ENCODE measurements at regions not wholly inside any gene's neighbourhood (a gene's known extent, or its start where the extent isn't known, plus 50 kb on each side); places are given as distances from the start of the nearest gene placed in this dataset.

DNA sequence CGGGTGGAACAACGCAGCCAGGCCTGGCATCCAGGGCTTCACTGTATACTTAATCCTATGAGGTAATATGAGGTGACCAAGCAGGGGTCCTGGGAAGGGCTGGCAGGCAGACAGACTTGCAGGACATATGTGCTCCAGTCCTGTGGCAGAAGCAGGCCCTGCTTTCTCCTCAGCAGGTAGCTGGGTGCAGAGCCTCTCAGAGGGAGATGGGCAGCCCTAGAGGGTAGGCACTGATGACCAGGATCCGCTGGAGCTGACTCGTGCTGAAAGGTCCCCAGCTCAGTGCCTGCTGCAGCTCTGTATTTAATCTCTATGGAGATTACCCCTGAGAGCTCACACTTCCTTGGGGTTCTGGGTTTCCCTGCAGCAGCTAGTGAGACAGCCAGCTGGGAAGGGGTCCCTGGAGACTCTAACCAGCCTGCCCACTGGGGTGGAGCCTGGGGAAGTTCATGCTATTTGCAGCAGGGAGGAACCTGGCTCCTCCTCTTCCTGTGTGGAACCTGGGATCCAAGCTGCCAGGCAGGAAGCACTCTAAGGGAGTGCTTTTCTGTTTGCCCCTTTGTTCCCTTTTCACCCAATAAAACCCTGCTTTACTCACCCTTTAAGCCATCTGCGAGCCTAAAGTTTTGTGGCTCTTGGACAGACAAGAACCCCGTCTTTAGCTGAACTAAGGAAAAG is 339.2 kb downstream of the DCAF12L2 start:
- Mint-ChIP-seq H3K9me3 (no peaks in the 10 kb centered on the region), H3K4me3 (no peak overlapping the region), H3K27me3 (no peaks in the 10 kb centered on the region), H3K36me3 (ENCODE audit: low read depth) (no peaks in the 10 kb centered on the region), H3K4me1 (no peaks in the 10 kb centered on the region), H3K27ac (no peak overlapping the region)
- CTCF ChIA-PET = interaction anchor here (0.6 kb wide), 1 partner anchor 695 kb away, joined by 3 read pairs; no protein-coding TSS in a partner anchor
- POLR2A ChIA-PET = no interaction called here
- no peak for DNase-seq

DNA sequence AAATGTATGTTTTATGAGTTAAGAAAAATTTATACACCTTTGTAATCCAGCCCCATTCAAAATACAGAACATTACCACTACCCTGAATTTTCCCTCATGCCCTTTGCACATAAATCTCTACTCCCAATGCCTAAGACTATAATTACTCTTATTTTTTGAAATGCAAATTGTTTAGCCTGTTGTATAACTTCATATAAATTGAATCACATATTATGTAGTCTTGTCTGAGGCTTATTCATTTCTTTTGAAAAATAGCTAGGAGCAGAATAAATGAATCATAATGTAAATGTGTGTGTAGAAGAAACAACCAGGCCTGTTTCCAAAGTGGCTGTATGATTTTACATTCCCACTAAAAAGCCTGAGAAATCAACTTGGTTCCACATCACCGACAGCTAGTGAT is 319.8 kb downstream of the DCAF12L2 start:
- H3K4me3 Mint-ChIP-seq = no peak overlapping the region
- CTCF ChIA-PET = no interaction called here
- H3K27me3 Mint-ChIP-seq = no peaks in the 10 kb centered on the region
- H3K27ac Mint-ChIP-seq = no peak overlapping the region
- no peaks in the 10 kb centered on the region for H3K9me3 Mint-ChIP-seq
- H3K4me1 Mint-ChIP-seq = no peaks in the 10 kb centered on the region
- H3K36me3 Mint-ChIP-seq (ENCODE audit: low read depth) = no peaks in the 10 kb centered on the region
- no peak for DNase-seq
- POLR2A ChIA-PET = no interaction called here

DNA sequence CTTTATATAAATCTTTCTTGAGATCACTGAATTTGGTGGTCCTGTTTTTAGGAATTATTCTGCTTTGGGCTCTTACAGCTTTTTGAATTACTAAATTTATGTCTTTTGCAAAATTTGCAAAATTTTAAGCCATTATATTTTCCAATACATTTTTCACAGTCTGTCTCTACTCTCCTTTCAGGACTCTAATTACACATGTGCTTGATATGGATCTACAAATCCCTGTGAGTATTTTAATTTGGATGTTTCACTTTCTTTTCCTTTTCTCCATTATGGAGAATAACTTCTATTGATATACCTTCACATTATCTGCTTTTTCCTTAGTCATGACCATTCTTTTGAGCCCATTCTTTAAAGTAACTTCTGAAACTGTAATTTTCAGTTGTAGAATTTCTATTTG is 315.4 kb downstream of the DCAF12L2 start:
- H3K9me3 Mint-ChIP-seq = no peaks in the 10 kb centered on the region
- H3K36me3 Mint-ChIP-seq (ENCODE audit: low read depth) = no peaks in the 10 kb centered on the region
- no peak overlapping the region for H3K4me3 Mint-ChIP-seq
- no peak overlapping the region for H3K27ac Mint-ChIP-seq
- ChIA-PET CTCF (no interaction called here), POLR2A (no interaction called here)
- no peaks in the 10 kb centered on the region for H3K4me1 Mint-ChIP-seq
- no peaks in the 10 kb centered on the region for H3K27me3 Mint-ChIP-seq
- DNase-seq = no peak

GRCh38 chrX:125883169-125883568 is 282.9 kb downstream of the DCAF12L2 start:
- Mint-ChIP-seq H3K4me1 (no peaks in the 10 kb centered on the region), H3K36me3 (ENCODE audit: low read depth) (no peaks in the 10 kb centered on the region), H3K27me3 (no peaks in the 10 kb centered on the region), H3K4me3 (no peak overlapping the region), H3K9me3 (peaks cover 6% of the 10 kb centered on the region), H3K27ac (no peak overlapping the region)
- no peak for DNase-seq
- CTCF ChIA-PET = no interaction called here
- POLR2A ChIA-PET = no interaction called here

- Mint-ChIP-seq H3K9me3 (no peaks in the 10 kb centered on the region), H3K4me3 (no peak overlapping the region), H3K27me3 (no peaks in the 10 kb centered on the region), H3K4me1 (no peaks in the 10 kb centered on the region), H3K36me3 (ENCODE audit: low read depth) (no peaks in the 10 kb centered on the region), H3K27ac (no peak overlapping the region)
- ChIA-PET POLR2A (no interaction called here), CTCF (no interaction called here)
- no peak for DNase-seq
Measured at GRCh38 chrX:125894947-125895346, 271.1 kb downstream of the DCAF12L2 start.

GRCh38 chrX:125895518-125895917 is 270.6 kb downstream of the DCAF12L2 start:
- no peaks in the 10 kb centered on the region for H3K27me3 Mint-ChIP-seq
- CTCF ChIA-PET = no interaction called here

DNA sequence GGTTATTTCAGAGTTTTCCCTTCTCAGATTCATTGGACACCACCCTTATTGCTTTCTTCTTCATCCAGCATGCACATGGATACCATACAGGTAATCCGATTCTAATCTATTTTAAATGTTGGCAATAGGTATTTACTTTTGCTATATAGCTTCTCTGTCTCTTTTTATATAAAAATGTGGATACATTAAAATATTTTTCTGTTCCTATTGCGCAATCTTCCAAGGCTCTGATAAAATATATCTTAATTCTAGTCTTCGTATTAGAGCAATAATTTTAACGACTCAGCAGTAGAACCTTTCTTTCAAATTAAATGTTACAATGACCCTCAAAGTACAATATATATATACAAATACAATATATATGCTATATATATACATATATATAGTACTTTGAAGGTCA is 239.8 kb downstream of the DCAF12L2 start:
- no peaks in the 10 kb centered on the region for H3K4me1 Mint-ChIP-seq
- no peak overlapping the region for H3K4me3 Mint-ChIP-seq
- ChIA-PET POLR2A (no interaction called here), CTCF (no interaction called here)
- H3K27me3 Mint-ChIP-seq = no peaks in the 10 kb centered on the region
- no peak for DNase-seq
- peaks cover 3% of the 10 kb centered on the region for H3K9me3 Mint-ChIP-seq
- no peaks in the 10 kb centered on the region for H3K36me3 Mint-ChIP-seq (ENCODE audit: low read depth)
- no peak overlapping the region for H3K27ac Mint-ChIP-seq

More at GRCh38 chrX:125895518-125895917, 270.6 kb downstream of the DCAF12L2 start:
- no peaks in the 10 kb centered on the region for H3K4me1 Mint-ChIP-seq
- H3K27ac Mint-ChIP-seq = no peak overlapping the region
- no peaks in the 10 kb centered on the region for H3K36me3 Mint-ChIP-seq (ENCODE audit: low read depth)
- no peak overlapping the region for H3K4me3 Mint-ChIP-seq
- DNase-seq = no peak
- POLR2A ChIA-PET = no interaction called here
- H3K9me3 Mint-ChIP-seq = no peaks in the 10 kb centered on the region

- no peaks in the 10 kb centered on the region for H3K36me3 Mint-ChIP-seq (ENCODE audit: low read depth)
Measured at GRCh38 chrX:125940985-125941384, 225.1 kb downstream of the DCAF12L2 start.

GRCh38 chrX:125947501-125947900 is 218.6 kb downstream of the DCAF12L2 start:
- no peaks in the 10 kb centered on the region for H3K4me1 Mint-ChIP-seq

More at GRCh38 chrX:125940985-125941384, 225.1 kb downstream of the DCAF12L2 start:
- Mint-ChIP-seq H3K4me1 (no peaks in the 10 kb centered on the region), H3K4me3 (no peak overlapping the region), H3K27me3 (no peaks in the 10 kb centered on the region), H3K27ac (no peak overlapping the region), H3K9me3 (no peaks in the 10 kb centered on the region)
- no peak for DNase-seq
- POLR2A ChIA-PET = no interaction called here
- CTCF ChIA-PET = no interaction called here

GRCh38 chrX:125952973-125953372 is 213.1 kb downstream of the DCAF12L2 start:
- no peaks in the 10 kb centered on the region for H3K4me1 Mint-ChIP-seq
- H3K36me3 Mint-ChIP-seq (ENCODE audit: low read depth) = no peaks in the 10 kb centered on the region
- CTCF ChIA-PET = no interaction called here
- POLR2A ChIA-PET = no interaction called here
- H3K27me3 Mint-ChIP-seq = no peaks in the 10 kb centered on the region
- H3K4me3 Mint-ChIP-seq = no peak overlapping the region
- no peak overlapping the region for H3K27ac Mint-ChIP-seq
- no peak for DNase-seq
- no peaks in the 10 kb centered on the region for H3K9me3 Mint-ChIP-seq

More at GRCh38 chrX:125947501-125947900, 218.6 kb downstream of the DCAF12L2 start:
- H3K27me3 Mint-ChIP-seq = no peaks in the 10 kb centered on the region
- ChIA-PET POLR2A (no interaction called here), CTCF (no interaction called here)
- no peak overlapping the region for H3K27ac Mint-ChIP-seq
- no peak overlapping the region for H3K4me3 Mint-ChIP-seq
- no peaks in the 10 kb centered on the region for H3K36me3 Mint-ChIP-seq (ENCODE audit: low read depth)
- DNase-seq = no peak
- no peaks in the 10 kb centered on the region for H3K9me3 Mint-ChIP-seq

DNA sequence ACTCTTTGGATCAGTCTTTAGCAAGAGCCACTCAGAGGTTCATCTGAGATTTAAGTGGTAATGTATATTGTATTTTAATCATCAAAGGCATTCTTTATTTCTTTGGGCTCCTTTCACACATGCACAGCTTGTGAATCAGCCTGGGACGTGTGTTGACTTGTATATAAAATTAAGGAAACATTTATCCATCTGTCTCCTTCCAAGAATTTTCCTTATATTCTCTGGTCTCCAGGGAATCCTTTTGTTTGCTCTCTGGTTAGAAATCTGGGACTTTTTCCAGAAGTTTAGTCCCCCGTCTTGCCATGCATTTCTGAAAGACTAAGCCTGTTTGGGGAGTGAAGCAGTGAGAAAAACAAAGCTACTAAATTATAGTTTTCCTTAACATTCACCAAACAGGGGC is 212.3 kb downstream of the DCAF12L2 start:
- no peaks in the 10 kb centered on the region for H3K9me3 Mint-ChIP-seq
- DNase-seq = no peak
- POLR2A ChIA-PET = no interaction called here
- H3K27ac Mint-ChIP-seq = no peak overlapping the region
- CTCF ChIA-PET = no interaction called here
- no peaks in the 10 kb centered on the region for H3K36me3 Mint-ChIP-seq (ENCODE audit: low read depth)
- no peaks in the 10 kb centered on the region for H3K4me1 Mint-ChIP-seq
- H3K27me3 Mint-ChIP-seq = no peaks in the 10 kb centered on the region
- no peak overlapping the region for H3K4me3 Mint-ChIP-seq

DNA sequence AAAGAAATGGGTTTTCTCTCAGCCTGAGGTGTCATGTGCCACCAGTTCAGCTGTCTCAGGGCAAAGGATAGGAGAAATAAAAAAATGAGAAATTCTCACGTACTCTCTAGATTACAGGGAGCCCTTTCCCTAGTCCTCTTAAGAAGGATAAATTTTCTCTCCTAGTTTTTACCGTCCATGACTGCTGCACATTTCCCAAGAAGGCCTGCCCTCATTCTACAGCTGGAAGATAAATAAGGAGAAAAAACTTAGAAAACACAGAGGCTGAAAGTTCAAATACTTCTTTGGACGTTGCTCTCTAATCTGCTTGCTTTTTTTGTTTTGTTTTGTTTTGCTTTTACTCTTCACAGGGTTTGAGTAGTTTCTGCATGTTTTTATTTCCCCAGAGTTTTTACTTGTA is 211.9 kb downstream of the DCAF12L2 start:
- no peak for DNase-seq
- H3K9me3 Mint-ChIP-seq = no peaks in the 10 kb centered on the region
- H3K36me3 Mint-ChIP-seq (ENCODE audit: low read depth) = no peaks in the 10 kb centered on the region
- H3K27me3 Mint-ChIP-seq = no peaks in the 10 kb centered on the region
- H3K4me1 Mint-ChIP-seq = no peaks in the 10 kb centered on the region
- H3K27ac Mint-ChIP-seq = no peak overlapping the region
- POLR2A ChIA-PET = no interaction called here
- H3K4me3 Mint-ChIP-seq = no peak overlapping the region
- CTCF ChIA-PET = interaction anchor here (0.6 kb wide), 1 partner anchor 743 kb away, joined by 3 read pairs; no protein-coding TSS in a partner anchor

DNA sequence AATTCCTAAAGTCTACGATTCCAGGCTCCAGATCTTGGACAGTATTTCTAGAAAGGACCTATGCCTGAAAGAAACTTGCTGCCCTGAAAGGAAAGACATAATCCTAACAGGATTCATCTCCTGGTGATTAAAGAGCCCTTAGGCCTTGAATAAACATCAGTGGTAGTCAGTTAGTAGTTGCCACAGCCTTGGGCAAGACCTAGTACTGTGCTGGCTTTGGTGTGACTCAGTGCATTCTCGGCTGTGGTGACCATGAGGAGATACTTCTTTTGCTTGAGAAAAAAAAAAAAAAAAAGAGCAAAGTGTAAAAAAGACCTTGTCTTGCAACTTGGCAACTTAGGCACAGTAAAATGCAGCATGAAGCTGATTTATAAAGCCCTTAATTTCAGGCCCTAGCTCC is 188.2 kb downstream of the DCAF12L2 start:
- Mint-ChIP-seq H3K27ac (no peak overlapping the region), H3K9me3 (no peaks in the 10 kb centered on the region), H3K36me3 (ENCODE audit: low read depth) (no peaks in the 10 kb centered on the region), H3K27me3 (no peaks in the 10 kb centered on the region), H3K4me3 (no peak overlapping the region), H3K4me1 (no peaks in the 10 kb centered on the region)
- no peak for DNase-seq
- CTCF ChIA-PET = no interaction called here
- POLR2A ChIA-PET = no interaction called here

GRCh38 chrX:125998432-125998831 is 167.7 kb downstream of the DCAF12L2 start:
- DNase-seq = no peak
- Mint-ChIP-seq H3K27ac (no peak overlapping the region), H3K27me3 (no peaks in the 10 kb centered on the region), H3K9me3 (no peaks in the 10 kb centered on the region), H3K4me3 (no peak overlapping the region), H3K36me3 (ENCODE audit: low read depth) (no peaks in the 10 kb centered on the region), H3K4me1 (no peaks in the 10 kb centered on the region)
- CTCF ChIA-PET = no interaction called here
- POLR2A ChIA-PET = no interaction called here
